H9 (cell line): ENCODE measurements at regions not wholly inside any gene's neighbourhood (a gene's known extent, or its start where the extent isn't known, plus 50 kb on each side); places are given as distances from the start of the nearest gene placed in this dataset.

ENCODE experiments used
- DNase-seq: peaks from one replicate; pipeline ENCODE4 v3.0.0-alpha.2; 2017
- H2AFZ ChIP-seq: one replicate; pipeline ENCODE4 v1.6.1; 2013; ENCODE audit warnings: mild to moderate bottlenecking, low read length, control low read depth, moderate library complexity
- H2AK5ac ChIP-seq: 2 replicates; pipeline ENCODE4 v1.6.1; 2013; ENCODE audit warnings: low read length, control low read depth, mixed read lengths; ENCODE audit not compliant: insufficient read length
- H2BK120ac ChIP-seq: one replicate; pipeline ENCODE4 v1.6.1; 2013; ENCODE audit warnings: low read depth, mild to moderate bottlenecking, low read length, control low read depth, inconsistent platforms; ENCODE audit not compliant: poor library complexity, severe bottlenecking
- H2BK12ac ChIP-seq: 2 replicates; pipeline ENCODE4 v1.6.1; 2013; ENCODE audit warnings: low read length, control low read depth, mixed read lengths, low read depth; ENCODE audit not compliant: insufficient read length
- H2BK15ac ChIP-seq: 2 replicates; pipeline ENCODE4 v1.6.1; 2013; ENCODE audit warnings: low read depth, low read length, control low read depth
- H2BK20ac ChIP-seq: one replicate; pipeline ENCODE4 v1.6.1; 2013; ENCODE audit warnings: low read depth, mild to moderate bottlenecking, low read length, control low read depth, inconsistent platforms; ENCODE audit not compliant: poor library complexity, severe bottlenecking
- H2BK5ac ChIP-seq: 2 replicates; pipeline ENCODE4 v1.6.1; 2013; ENCODE audit warnings: low read length, control low read depth, mixed read lengths; ENCODE audit not compliant: insufficient read length
- H3K14ac ChIP-seq: 2 replicates; pipeline ENCODE4 v1.6.1; 2013; ENCODE audit warnings: low read length, control low read depth; ENCODE audit not compliant: insufficient read depth
- H3K18ac ChIP-seq: 2 replicates; pipeline ENCODE4 v1.6.1; 2013; ENCODE audit warnings: low read depth, mild to moderate bottlenecking, mixed read lengths, low read length, control low read depth; ENCODE audit not compliant: insufficient read length
- H3K23ac ChIP-seq: 2 replicates; pipeline ENCODE4 v1.6.1; 2013; ENCODE audit warnings: low read length, control low read depth, mixed read lengths, low read depth; ENCODE audit not compliant: insufficient read length
- H3K23me2 ChIP-seq: 2 replicates; pipeline ENCODE4 v1.6.1; 2013; ENCODE audit warnings: low read depth, mild to moderate bottlenecking, mixed read lengths, low read length, control low read depth; ENCODE audit not compliant: insufficient read length, poor library complexity, severe bottlenecking
- H3K27ac ChIP-seq: 2 replicates; pipeline ENCODE4 v1.5.1; 2013; ENCODE audit warnings: low read length, control low read depth, mixed read lengths, low read depth; ENCODE audit not compliant: insufficient read length
- H3K27me3 ChIP-seq: 2 replicates; pipeline ENCODE4 v1.6.1; 2013; ENCODE audit warnings: low read length, control low read depth, inconsistent platforms; ENCODE audit not compliant: insufficient read depth
- H3K4ac ChIP-seq: 2 replicates; pipeline ENCODE4 v1.6.1; 2013; ENCODE audit warnings: low read depth, mild to moderate bottlenecking, control low read depth, inconsistent platforms, low read length, moderate library complexity
- H3K4me1 ChIP-seq: 2 replicates; pipeline ENCODE4 v1.6.1; 2013; ENCODE audit warnings: low read length, control low read depth, inconsistent platforms; ENCODE audit not compliant: insufficient read depth
- H3K4me2 ChIP-seq: 2 replicates; pipeline ENCODE4 v1.6.1; 2013; ENCODE audit warnings: low read length, control low read depth, mixed read lengths; ENCODE audit not compliant: insufficient read length, insufficient read depth
- H3K56ac ChIP-seq: 2 replicates; pipeline ENCODE4 v1.6.1; 2013; ENCODE audit warnings: low read depth, mild to moderate bottlenecking, mixed read lengths, low read length, control low read depth; ENCODE audit not compliant: insufficient read length
- H3K79me1 ChIP-seq: 2 replicates; pipeline ENCODE4 v1.6.1; 2013; ENCODE audit warnings: low read depth, mild to moderate bottlenecking, moderate library complexity, low read length, control low read depth, inconsistent platforms; ENCODE audit not compliant: insufficient read depth, poor library complexity, severe bottlenecking
- H3K79me2 ChIP-seq: 2 replicates; pipeline ENCODE4 v1.6.1; 2013; ENCODE audit warnings: low read length, control low read depth, inconsistent platforms; ENCODE audit not compliant: insufficient read depth
- H3K9ac ChIP-seq: 2 replicates; pipeline ENCODE4 v1.6.1; 2013; ENCODE audit warnings: low read length, control low read depth, mixed read lengths; ENCODE audit not compliant: insufficient read length; ENCODE audit errors: extremely low read depth
- H3K9me3 ChIP-seq: one replicate; pipeline ENCODE4 v1.6.1; 2013; ENCODE audit warnings: low read depth, low read length, inconsistent platforms; ENCODE audit not compliant: control insufficient read depth
- H3T11ph ChIP-seq: one replicate; pipeline ENCODE4 v1.6.1; 2013; ENCODE audit warnings: mild to moderate bottlenecking, low read length, control low read depth, inconsistent platforms
- H4K20me1 ChIP-seq: one replicate; pipeline ENCODE4 v1.6.1; 2013; ENCODE audit not compliant: control insufficient read depth, insufficient read length, insufficient read depth
- H4K5ac ChIP-seq: 2 replicates; pipeline ENCODE4 v1.6.1; 2013; ENCODE audit warnings: low read depth, mild to moderate bottlenecking, mixed read lengths, low read length, control low read depth; ENCODE audit not compliant: insufficient read length
- H4K8ac ChIP-seq: replicated peaks from 2 replicates; pipeline ENCODE4 v1.6.1; 2013; ENCODE audit warnings: low read length, control low read depth, mixed read lengths, low read depth; ENCODE audit not compliant: insufficient read length
- H4K91ac ChIP-seq: 2 replicates; pipeline ENCODE4 v1.6.1; 2013; ENCODE audit warnings: low read depth, mild to moderate bottlenecking, moderate library complexity, mixed read lengths, low read length, control low read depth; ENCODE audit not compliant: insufficient read length
- H3K27ac Mint-ChIP-seq, 3 experiments: 2 replicates in 2 of 3; 3 replicates in 1 of 3; pipeline ENCODE4 v1.8.0; 2020 to 2021; ENCODE audit warnings: mixed read lengths in 3 of 3, mild to moderate bottlenecking in 1 of 3, moderate library complexity in 1 of 3
- H3K27me3 Mint-ChIP-seq: 2 replicates; pipeline ENCODE4 v1.8.0; 2021; ENCODE audit warnings: low read depth, mild to moderate bottlenecking, moderate library complexity, mixed read lengths
- H3K36me3 Mint-ChIP-seq, 3 experiments: 2 replicates in 2 of 3; 3 replicates in 1 of 3; pipeline ENCODE4 v1.8.0; 2020 to 2021; ENCODE audit warnings: low read depth in 3 of 3, mixed read lengths in 3 of 3; ENCODE audit not compliant: insufficient read depth in 1 of 3
- H3K4me1 Mint-ChIP-seq, 2 experiments: 2 replicates each; pipeline ENCODE4 v1.8.0; 2020; ENCODE audit warnings: mixed read lengths in 2 of 2
- H3K4me3 Mint-ChIP-seq, 2 experiments: 2 replicates in 1 of 2; 3 replicates in 1 of 2; pipeline ENCODE4 v1.8.0; 2020 to 2021; ENCODE audit warnings: mild to moderate bottlenecking in 2 of 2, mixed read lengths in 2 of 2, moderate library complexity in 1 of 2
- H3K9me3 Mint-ChIP-seq, 2 experiments: 2 replicates in 1 of 2; 3 replicates in 1 of 2; pipeline ENCODE4 v1.8.0; 2020; ENCODE audit warnings: mild to moderate bottlenecking in 2 of 2, mixed read lengths in 2 of 2, moderate library complexity in 1 of 2
- whole genome bisulfite sequencing: extraction: QIAGEN DNeasy Blood & Tissue Kit; methylation state at CpG from one replicate; pipeline ENCODE4 v1.1.7; 2013; ENCODE audit warnings: missing lambda C conversion rate, low lambda C conversion rate, mixed read lengths; ENCODE audit not compliant: insufficient read length; ENCODE audit errors: extremely low coverage; 5-methylcytosine and 5-hydroxymethylcytosine counted together
- TF ChIP-seq, protein P1 (sequence below): fragments of 200-600 bp; sonication (generic); conservative IDR thresholded peaks from 3 replicates; pipeline ENCODE4 v1.8.0; 2021; ENCODE audit warnings: antibody characterized with exemption, mild to moderate bottlenecking

DNA sequence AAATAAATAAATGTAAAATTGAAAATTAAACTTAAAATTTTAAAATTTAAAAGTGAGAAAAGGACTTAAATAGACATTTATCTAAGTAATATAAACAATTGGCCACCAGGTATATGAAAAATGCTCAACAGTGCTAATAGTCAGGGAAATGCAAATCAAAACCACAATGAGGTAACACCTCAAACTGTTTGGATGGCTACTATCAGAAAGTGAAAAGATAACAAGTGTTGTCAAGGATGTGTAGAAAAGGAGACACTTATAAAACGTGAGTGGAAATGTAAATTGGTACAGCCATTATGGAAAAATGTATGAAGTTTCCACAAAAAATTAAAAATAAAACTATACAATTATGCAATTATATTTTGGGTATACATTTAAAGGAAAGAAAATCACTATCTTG is 752.2 kb downstream of the EFNB2 start:
- Histone ChIP-seq H3K23ac (no peak overlapping the region), H3K4me1 (no peaks in the 10 kb centered on the region), H3T11ph (no peak overlapping the region), H3K79me1 (no peaks in the 10 kb centered on the region), H3K4me2 (no peak overlapping the region), H2BK12ac (no peak overlapping the region), H2BK20ac (no peak overlapping the region), H4K91ac (no peak overlapping the region), H4K20me1 (no peaks in the 10 kb centered on the region), H4K8ac (no peak overlapping the region), H3K56ac (no peak overlapping the region), H3K18ac (no peak overlapping the region), H3K27ac (no peak overlapping the region), H2AFZ (no peak overlapping the region), H3K27me3 (no peaks in the 10 kb centered on the region), H3K9ac (no peak overlapping the region), H2BK5ac (no peak overlapping the region), H3K4ac (no peak overlapping the region), H2BK120ac (no peak overlapping the region), H2BK15ac (no peak overlapping the region), H3K23me2 (no peaks in the 10 kb centered on the region), H4K5ac (no peak overlapping the region), H2AK5ac (no peak overlapping the region), H3K79me2 (no peaks in the 10 kb centered on the region), H3K14ac (no peak overlapping the region), H3K9me3 (no peaks in the 10 kb centered on the region)
- Mint-ChIP-seq H3K9me3 (no peaks in the 10 kb centered on the region), H3K36me3 (no peaks in the 10 kb centered on the region), H3K4me3 (no peak overlapping the region), H3K27me3 (no peaks in the 10 kb centered on the region), H3K4me1 (peaks cover 0 to 5% of the 10 kb centered on the region in 2 experiments; a peak in 1 of 4 replicates), H3K27ac (no peak overlapping the region)
- TF ChIP-seq, protein P1, sequence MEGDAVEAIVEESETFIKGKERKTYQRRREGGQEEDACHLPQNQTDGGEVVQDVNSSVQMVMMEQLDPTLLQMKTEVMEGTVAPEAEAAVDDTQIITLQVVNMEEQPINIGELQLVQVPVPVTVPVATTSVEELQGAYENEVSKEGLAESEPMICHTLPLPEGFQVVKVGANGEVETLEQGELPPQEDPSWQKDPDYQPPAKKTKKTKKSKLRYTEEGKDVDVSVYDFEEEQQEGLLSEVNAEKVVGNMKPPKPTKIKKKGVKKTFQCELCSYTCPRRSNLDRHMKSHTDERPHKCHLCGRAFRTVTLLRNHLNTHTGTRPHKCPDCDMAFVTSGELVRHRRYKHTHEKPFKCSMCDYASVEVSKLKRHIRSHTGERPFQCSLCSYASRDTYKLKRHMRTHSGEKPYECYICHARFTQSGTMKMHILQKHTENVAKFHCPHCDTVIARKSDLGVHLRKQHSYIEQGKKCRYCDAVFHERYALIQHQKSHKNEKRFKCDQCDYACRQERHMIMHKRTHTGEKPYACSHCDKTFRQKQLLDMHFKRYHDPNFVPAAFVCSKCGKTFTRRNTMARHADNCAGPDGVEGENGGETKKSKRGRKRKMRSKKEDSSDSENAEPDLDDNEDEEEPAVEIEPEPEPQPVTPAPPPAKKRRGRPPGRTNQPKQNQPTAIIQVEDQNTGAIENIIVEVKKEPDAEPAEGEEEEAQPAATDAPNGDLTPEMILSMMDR: no peak
- no CpG with 5 or more reads among the region's 1 CpG for WGBS
- DNase-seq: no peak
